Karpas-422 (cell line): ENCODE measurements at regions not wholly inside any gene's neighbourhood (a gene's known extent, or its start where the extent isn't known, plus 50 kb on each side); places are given as distances from the start of the nearest gene placed in this dataset.

ENCODE experiments used
- DNase-seq: peaks from one replicate; pipeline ENCODE4 v3.0.0-alpha.2; 2015
- H2AFZ ChIP-seq: fragments of 200-600 bp; sonication (generic); 2 replicates; pipeline ENCODE4 v1.6.1; 2014; ENCODE audit warnings: antibody characterized with exemption, low read length, mixed read lengths
- H3K27ac ChIP-seq: fragments of 200-600 bp; sonication (generic); 2 replicates; pipeline ENCODE4 v1.5.1; 2014; ENCODE audit warnings: mild to moderate bottlenecking, low read length, moderate library complexity
- H3K27me3 ChIP-seq: fragments of 200-600 bp; sonication (generic); 2 replicates; pipeline ENCODE4 v1.6.1; 2014; ENCODE audit warnings: low read length, mixed read lengths
- H3K36me3 ChIP-seq: fragments of 200-600 bp; sonication (generic); 2 replicates; pipeline ENCODE4 v1.6.1; 2014; ENCODE audit warnings: low read length, mixed read lengths; ENCODE audit not compliant: insufficient read depth
- H3K4me1 ChIP-seq: fragments of 200-600 bp; sonication (generic); 2 replicates; pipeline ENCODE4 v1.6.1; 2014; ENCODE audit warnings: mild to moderate bottlenecking, low read length, mixed read lengths
- H3K4me2 ChIP-seq: fragments of 200-600 bp; sonication (generic); 2 replicates; pipeline ENCODE4 v1.6.1; 2014; ENCODE audit warnings: low read length, low read depth, mild to moderate bottlenecking; ENCODE audit not compliant: poor library complexity, severe bottlenecking
- H3K4me3 ChIP-seq: fragments of 200-600 bp; sonication (generic); 2 replicates; pipeline ENCODE4 v1.5.1; 2014; ENCODE audit warnings: mild to moderate bottlenecking, antibody characterized with exemption, low read length, mixed read lengths
- H3K79me2 ChIP-seq: fragments of 200-600 bp; sonication (generic); 2 replicates; pipeline ENCODE4 v1.6.1; 2014; ENCODE audit warnings: mild to moderate bottlenecking, low read length, mixed read lengths
- H3K9ac ChIP-seq: fragments of 200-600 bp; sonication (generic); 2 replicates; pipeline ENCODE4 v1.6.0; 2014; ENCODE audit warnings: low read length
- H3K9me2 ChIP-seq: fragments of 200-600 bp; sonication (generic), shearing (Covaris generic); replicated peaks from 2 replicates; pipeline ENCODE4 v1.6.0; 2014; ENCODE audit warnings: mild to moderate bottlenecking, low read length, moderate library complexity; ENCODE audit not compliant: insufficient read depth
- H3K9me3 ChIP-seq: fragments of 300-700, 200-600 bp; sonication (generic); 2 replicates; pipeline ENCODE4 v1.6.1; 2014; ENCODE audit warnings: low read length, mixed read lengths
- H4K20me1 ChIP-seq: fragments of 200-600 bp; sonication (generic); 2 replicates; pipeline ENCODE4 v1.6.1; 2014; ENCODE audit warnings: mild to moderate bottlenecking, antibody characterized with exemption, low read length, low read depth; ENCODE audit not compliant: insufficient read depth

GRCh38 chr2:215835657-215836056 is 177.7 kb downstream of the MREG start:
- H3K4me2 ChIP-seq: no peak overlapping the region
- H3K4me1 ChIP-seq: peaks cover 32% of the 10 kb centered on the region
- H3K79me2 ChIP-seq: no peaks in the 10 kb centered on the region
- no peaks in the 10 kb centered on the region for H3K27me3 ChIP-seq
- DNase-seq: no peak
- H3K36me3 ChIP-seq: no peaks in the 10 kb centered on the region
- H3K9ac ChIP-seq: no peak overlapping the region
- H3K27ac ChIP-seq: no peak overlapping the region
- no peaks in the 10 kb centered on the region for H4K20me1 ChIP-seq
- no peaks in the 10 kb centered on the region for H3K9me3 ChIP-seq
- no peak overlapping the region for H2AFZ ChIP-seq
- H3K4me3 ChIP-seq: no peak overlapping the region
- H3K9me2 ChIP-seq: no peaks in the 10 kb centered on the region

DNA sequence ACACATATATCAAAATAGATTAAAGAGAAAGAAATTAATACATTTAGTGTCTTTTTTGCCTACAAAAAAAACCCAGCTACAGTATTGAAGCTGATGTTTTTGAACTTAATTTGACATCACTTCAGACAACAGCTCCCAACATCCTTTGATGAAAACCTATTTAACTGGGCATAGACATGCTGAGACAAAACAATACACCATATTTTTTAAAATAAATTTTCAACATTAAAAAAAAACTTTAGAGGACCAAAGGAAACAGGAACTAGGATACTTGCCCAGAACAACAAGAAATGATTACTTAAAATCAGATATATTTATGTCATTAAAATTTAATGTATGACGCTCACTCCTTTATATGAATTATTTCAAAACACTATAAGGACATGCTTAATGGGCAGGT is 178.1 kb downstream of the MREG start:
- Histone ChIP-seq H3K36me3 (no peaks in the 10 kb centered on the region), H3K9me3 (no peaks in the 10 kb centered on the region), H3K4me3 (no peak overlapping the region), H3K4me1 (peaks cover 28% of the 10 kb centered on the region), H3K9ac (no peak overlapping the region), H2AFZ (no peak overlapping the region), H3K79me2 (no peaks in the 10 kb centered on the region), H3K9me2 (no peaks in the 10 kb centered on the region), H3K27ac (no peak overlapping the region), H3K27me3 (no peaks in the 10 kb centered on the region), H3K4me2 (no peak overlapping the region), H4K20me1 (no peaks in the 10 kb centered on the region)
- DNase-seq: no peak

- no peak overlapping the region for H3K4me2 ChIP-seq
Measured at GRCh38 chr2:215833531-215834162, 179.7 kb downstream of the MREG start.

DNA sequence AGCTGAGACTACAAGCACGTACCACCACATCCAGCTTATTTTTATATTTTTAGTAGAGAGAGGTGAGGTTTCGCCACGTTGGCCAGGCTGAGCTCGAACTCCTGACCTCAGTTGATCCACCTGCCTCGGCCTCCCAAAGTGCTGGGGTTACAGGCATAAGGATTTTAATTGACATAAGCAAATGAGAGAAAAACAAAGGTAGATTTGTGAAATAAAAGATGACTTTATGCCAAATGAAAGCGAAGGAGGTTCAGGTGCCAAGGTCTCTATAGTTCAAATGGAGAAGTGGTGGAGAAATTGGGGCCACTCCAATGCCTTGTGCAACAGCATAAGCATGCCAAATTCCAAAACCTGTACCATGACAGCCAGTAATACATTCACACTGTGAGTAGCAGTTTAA is 180.6 kb downstream of the MREG start:
- no peaks in the 10 kb centered on the region for H3K27me3 ChIP-seq
- H3K9me2 ChIP-seq: no peaks in the 10 kb centered on the region
- peaks cover 8% of the 10 kb centered on the region for H3K4me1 ChIP-seq
- no peak overlapping the region for H3K9ac ChIP-seq
- H3K4me2 ChIP-seq: no peak overlapping the region
- no peaks in the 10 kb centered on the region for H3K9me3 ChIP-seq
- no peak for DNase-seq
- no peaks in the 10 kb centered on the region for H3K79me2 ChIP-seq
- no peak overlapping the region for H3K27ac ChIP-seq
- H2AFZ ChIP-seq: no peak overlapping the region
- no peaks in the 10 kb centered on the region for H4K20me1 ChIP-seq
- H3K36me3 ChIP-seq: no peaks in the 10 kb centered on the region
- H3K4me3 ChIP-seq: no peak overlapping the region

More at GRCh38 chr2:215833531-215834162, 179.7 kb downstream of the MREG start:
- no peak for DNase-seq
- Histone ChIP-seq H3K9me2 (no peaks in the 10 kb centered on the region), H3K27me3 (no peaks in the 10 kb centered on the region), H3K9me3 (no peaks in the 10 kb centered on the region), H3K9ac (no peak overlapping the region), H3K27ac (no peak overlapping the region), H3K4me3 (no peak overlapping the region), H4K20me1 (no peaks in the 10 kb centered on the region), H3K36me3 (no peaks in the 10 kb centered on the region), H3K4me1 (peaks cover 16% of the 10 kb centered on the region), H2AFZ (peak overlapping the region; percentile 74; the same call in 1 of the 2 replicates), H3K79me2 (no peaks in the 10 kb centered on the region)

GRCh38 chr2:215831296-215831913 is 181.9 kb downstream of the MREG start:
- no peak overlapping the region for H3K27ac ChIP-seq
- peaks cover 11% of the 10 kb centered on the region for H3K4me1 ChIP-seq
- DNase-seq: no peak
- no peaks in the 10 kb centered on the region for H3K9me3 ChIP-seq
- H3K4me2 ChIP-seq: no peak overlapping the region
- no peaks in the 10 kb centered on the region for H3K36me3 ChIP-seq
- H3K27me3 ChIP-seq: no peaks in the 10 kb centered on the region
- H3K4me3 ChIP-seq: no peak overlapping the region
- H3K9me2 ChIP-seq: no peaks in the 10 kb centered on the region
- H2AFZ ChIP-seq: no peak overlapping the region
- H4K20me1 ChIP-seq: no peaks in the 10 kb centered on the region
- no peak overlapping the region for H3K9ac ChIP-seq
- H3K79me2 ChIP-seq: no peaks in the 10 kb centered on the region

GRCh38 chr2:215830304-215830703 is 183.0 kb downstream of the MREG start:
- H3K4me2 ChIP-seq: no peak overlapping the region

DNA sequence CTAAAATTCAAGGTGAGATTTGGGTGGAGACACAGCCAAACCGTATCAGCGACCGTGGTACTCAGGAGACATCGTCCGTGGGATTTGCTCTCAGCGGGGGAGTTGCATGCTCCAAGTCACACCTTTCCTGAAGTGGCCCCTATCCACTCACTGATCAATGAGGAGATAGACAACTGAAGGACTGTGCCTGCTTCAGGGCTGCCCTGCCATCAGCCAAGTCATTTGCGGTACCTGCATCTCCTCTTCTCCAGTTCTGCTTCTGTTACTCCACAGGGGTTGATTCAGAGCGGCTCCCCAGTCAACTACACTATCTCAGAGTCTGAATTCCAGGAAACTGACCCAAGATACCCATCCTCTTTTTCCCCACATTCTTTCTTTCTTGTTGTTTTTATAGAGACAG is 184.1 kb downstream of the MREG start:
- Histone ChIP-seq H3K4me2 (no peak overlapping the region), H2AFZ (no peak overlapping the region), H3K9ac (no peak overlapping the region), H3K4me3 (no peak overlapping the region), H3K9me2 (no peaks in the 10 kb centered on the region), H3K9me3 (no peaks in the 10 kb centered on the region), H3K4me1 (peaks cover 12% of the 10 kb centered on the region), H3K79me2 (no peaks in the 10 kb centered on the region), H3K27ac (no peak overlapping the region), H4K20me1 (no peaks in the 10 kb centered on the region), H3K27me3 (no peaks in the 10 kb centered on the region), H3K36me3 (no peaks in the 10 kb centered on the region)
- no peak for DNase-seq

More at GRCh38 chr2:215830304-215830703, 183.0 kb downstream of the MREG start:
- no peaks in the 10 kb centered on the region for H3K9me3 ChIP-seq
- H3K79me2 ChIP-seq: no peaks in the 10 kb centered on the region
- no peak overlapping the region for H3K27ac ChIP-seq
- no peaks in the 10 kb centered on the region for H3K27me3 ChIP-seq
- H4K20me1 ChIP-seq: no peaks in the 10 kb centered on the region
- no peak for DNase-seq
- H3K9ac ChIP-seq: no peak overlapping the region
- no peaks in the 10 kb centered on the region for H3K9me2 ChIP-seq
- H3K36me3 ChIP-seq: no peaks in the 10 kb centered on the region
- H3K4me1 ChIP-seq: peaks cover 12% of the 10 kb centered on the region
- no peak overlapping the region for H2AFZ ChIP-seq
- no peak overlapping the region for H3K4me3 ChIP-seq

GRCh38 chr2:215828528-215829184 is 184.7 kb downstream of the MREG start:
- Histone ChIP-seq H3K27ac (no peak overlapping the region), H3K27me3 (no peaks in the 10 kb centered on the region), H2AFZ (no peak overlapping the region), H4K20me1 (no peaks in the 10 kb centered on the region), H3K79me2 (no peaks in the 10 kb centered on the region), H3K4me1 (peaks cover 10% of the 10 kb centered on the region), H3K4me2 (peak overlapping the region; percentile 36), H3K36me3 (no peaks in the 10 kb centered on the region), H3K9me3 (no peaks in the 10 kb centered on the region), H3K9me2 (no peaks in the 10 kb centered on the region), H3K9ac (no peak overlapping the region), H3K4me3 (no peak overlapping the region)
- DNase-seq: peak; percentile 87
